CD4-positive, alpha-beta T cell (primary cell): ENCODE measurements at regions not wholly inside any gene's neighbourhood (a gene's known extent, or its start where the extent isn't known, plus 50 kb on each side); places are given as distances from the start of the nearest gene placed in this dataset.

ENCODE experiments used
- ATAC-seq: fragments of 200-7000 bp; cut with Tn5 transposase; one replicate; pipeline ENCODE4 v1.10.0; 2022; ENCODE audit warnings: mild to moderate bottlenecking; ENCODE audit not compliant: poor library complexity
- CTCF ChIA-PET: fragments of 350-600 bp; sonication (Branson Sonifier 250); formaldehyde crosslinking; loops from one replicate; lab custom pipeline; 2021; ENCODE audit warnings: antibody characterized with exemption, inconsistent platforms; lab: Charles Lee
- POLR2A ChIA-PET: fragments of 350-600 bp; sonication (Branson Sonifier 250); formaldehyde crosslinking; loops from one replicate; lab custom pipeline; 2021; ENCODE audit warnings: antibody characterized with exemption, inconsistent platforms; lab: Charles Lee
- DNase-seq, 14 experiments: peaks; one replicate each; pipeline ENCODE4 v3.0.0-alpha.2; 2013 to 2020; ENCODE audit warnings: mixed read lengths in 2 of 14
- H3K27ac ChIP-seq, 2 donors: one replicate each; pipeline versions ENCODE4 v1.5.1 to v1.7.0; 2013; ENCODE audit warnings: low read length in 2 of 2, low read depth in 1 of 2, mild to moderate bottlenecking in 1 of 2
- H3K27me3 ChIP-seq, 2 experiments: 1 replicate in 1 of 2; 2 replicates in 1 of 2; pipeline versions ENCODE4 v1.6.1 to v1.7.0; 2013; ENCODE audit warnings: low read length in 2 of 2, control low read depth in 1 of 2, mild to moderate bottlenecking in 1 of 2, moderate library complexity in 1 of 2; ENCODE audit not compliant: insufficient read depth in 2 of 2, control insufficient read depth in 1 of 2
- H3K36me3 ChIP-seq: one replicate; pipeline ENCODE4 v1.6.1; 2013; ENCODE audit warnings: low read length, control low read depth; ENCODE audit not compliant: insufficient read depth
- H3K4me1 ChIP-seq: one replicate; pipeline ENCODE4 v1.6.1; 2013; ENCODE audit warnings: low read length, control low read depth; ENCODE audit not compliant: insufficient read depth
- H3K4me3 ChIP-seq: one replicate; pipeline ENCODE4 v1.5.1; 2013; ENCODE audit warnings: mild to moderate bottlenecking, low read length, moderate library complexity
- H3K9me3 ChIP-seq, 2 experiments: 1 replicate in 1 of 2; 2 replicates in 1 of 2; pipeline versions ENCODE4 v1.6.1 to v1.7.0; 2013; ENCODE audit warnings: low read length in 2 of 2, mild to moderate bottlenecking in 2 of 2, control low read depth in 1 of 2, moderate library complexity in 1 of 2; ENCODE audit not compliant: control insufficient read depth in 1 of 2, insufficient read depth in 1 of 2
- H3K27ac Mint-ChIP-seq: one replicate; pipeline ENCODE4 v1.8.0; 2020; ENCODE audit warnings: mixed read lengths
- H3K27me3 Mint-ChIP-seq: one replicate; pipeline ENCODE4 v1.8.0; 2021; ENCODE audit warnings: mixed read lengths
- H3K36me3 Mint-ChIP-seq: one replicate; pipeline ENCODE4 v1.8.0; 2021; ENCODE audit warnings: low read depth, mixed read lengths
- H3K4me1 Mint-ChIP-seq: one replicate; pipeline ENCODE4 v1.8.0; 2021; ENCODE audit warnings: low read depth, mixed read lengths
- H3K4me3 Mint-ChIP-seq: one replicate; pipeline ENCODE4 v1.8.0; 2020; ENCODE audit warnings: mild to moderate bottlenecking, mixed read lengths
- H3K9me3 Mint-ChIP-seq: one replicate; pipeline ENCODE4 v1.8.0; 2020; ENCODE audit warnings: mixed read lengths
- intact Hi-C, 2 experiments: fragments of 100-400 bp; cut with DNase I in 1 of 2; cut with micrococcal nuclease in 1 of 2; formaldehyde crosslinking; loops; one replicate each; pipeline versions ENCODE4 v1.15.1 to v1.9.0; 2023 to 2025; cut with DNase I, micrococcal nuclease
- TF ChIP-seq, protein P1 (sequence below): fragments of 200-600 bp; IDR thresholded peaks from one replicate; pipeline ENCODE4 v1.8.0; 2022; ENCODE audit warnings: antibody characterized with exemption, mild to moderate bottlenecking

DNA sequence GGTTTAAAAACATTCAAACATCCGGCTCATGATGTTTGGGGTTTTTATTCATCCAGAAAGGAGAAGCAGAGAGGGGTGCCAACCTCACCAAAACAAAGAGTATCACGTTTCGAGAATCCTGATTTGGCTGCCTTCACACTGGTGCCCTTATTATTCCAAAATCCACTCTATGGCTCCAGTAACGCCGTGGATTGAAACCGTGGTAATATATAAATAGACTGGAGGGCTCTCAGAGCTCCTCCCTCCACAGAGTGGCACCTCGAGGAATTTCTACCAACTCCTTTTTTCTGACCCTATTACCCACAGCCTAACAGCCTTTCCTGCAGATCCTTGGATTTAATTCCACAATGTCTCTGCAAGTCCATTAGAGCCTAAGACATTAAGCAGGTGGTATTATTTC is 353.6 kb downstream of the CRPPA start:
- Histone ChIP-seq H3K9me3 (no peaks in the 10 kb centered on the region), H3K27me3 (no peaks in the 10 kb centered on the region), H3K4me3 (no peak overlapping the region), H3K36me3 (no peaks in the 10 kb centered on the region), H3K4me1 (no peaks in the 10 kb centered on the region), H3K27ac (no peak overlapping the region)
- H3K4me3 Mint-ChIP-seq, result no peak overlapping the region
- DNase-seq, result no peak
- no peaks in the 10 kb centered on the region for H3K4me1 Mint-ChIP-seq
- POLR2A ChIA-PET, result no interaction called here
- intact Hi-C loops, result no loop called here
- CTCF ChIA-PET, result interaction anchor here (0.8 kb wide), 1 partner anchor 20 kb away, joined by 3 read pairs; no protein-coding TSS in a partner anchor
- ATAC-seq, result no peak
- no peaks in the 10 kb centered on the region for H3K9me3 Mint-ChIP-seq
- TF ChIP-seq, protein P1, sequence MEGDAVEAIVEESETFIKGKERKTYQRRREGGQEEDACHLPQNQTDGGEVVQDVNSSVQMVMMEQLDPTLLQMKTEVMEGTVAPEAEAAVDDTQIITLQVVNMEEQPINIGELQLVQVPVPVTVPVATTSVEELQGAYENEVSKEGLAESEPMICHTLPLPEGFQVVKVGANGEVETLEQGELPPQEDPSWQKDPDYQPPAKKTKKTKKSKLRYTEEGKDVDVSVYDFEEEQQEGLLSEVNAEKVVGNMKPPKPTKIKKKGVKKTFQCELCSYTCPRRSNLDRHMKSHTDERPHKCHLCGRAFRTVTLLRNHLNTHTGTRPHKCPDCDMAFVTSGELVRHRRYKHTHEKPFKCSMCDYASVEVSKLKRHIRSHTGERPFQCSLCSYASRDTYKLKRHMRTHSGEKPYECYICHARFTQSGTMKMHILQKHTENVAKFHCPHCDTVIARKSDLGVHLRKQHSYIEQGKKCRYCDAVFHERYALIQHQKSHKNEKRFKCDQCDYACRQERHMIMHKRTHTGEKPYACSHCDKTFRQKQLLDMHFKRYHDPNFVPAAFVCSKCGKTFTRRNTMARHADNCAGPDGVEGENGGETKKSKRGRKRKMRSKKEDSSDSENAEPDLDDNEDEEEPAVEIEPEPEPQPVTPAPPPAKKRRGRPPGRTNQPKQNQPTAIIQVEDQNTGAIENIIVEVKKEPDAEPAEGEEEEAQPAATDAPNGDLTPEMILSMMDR, result no peak
- H3K36me3 Mint-ChIP-seq, result no peaks in the 10 kb centered on the region
- H3K27me3 Mint-ChIP-seq, result no peaks in the 10 kb centered on the region
- H3K27ac Mint-ChIP-seq, result no peak overlapping the region

DNA sequence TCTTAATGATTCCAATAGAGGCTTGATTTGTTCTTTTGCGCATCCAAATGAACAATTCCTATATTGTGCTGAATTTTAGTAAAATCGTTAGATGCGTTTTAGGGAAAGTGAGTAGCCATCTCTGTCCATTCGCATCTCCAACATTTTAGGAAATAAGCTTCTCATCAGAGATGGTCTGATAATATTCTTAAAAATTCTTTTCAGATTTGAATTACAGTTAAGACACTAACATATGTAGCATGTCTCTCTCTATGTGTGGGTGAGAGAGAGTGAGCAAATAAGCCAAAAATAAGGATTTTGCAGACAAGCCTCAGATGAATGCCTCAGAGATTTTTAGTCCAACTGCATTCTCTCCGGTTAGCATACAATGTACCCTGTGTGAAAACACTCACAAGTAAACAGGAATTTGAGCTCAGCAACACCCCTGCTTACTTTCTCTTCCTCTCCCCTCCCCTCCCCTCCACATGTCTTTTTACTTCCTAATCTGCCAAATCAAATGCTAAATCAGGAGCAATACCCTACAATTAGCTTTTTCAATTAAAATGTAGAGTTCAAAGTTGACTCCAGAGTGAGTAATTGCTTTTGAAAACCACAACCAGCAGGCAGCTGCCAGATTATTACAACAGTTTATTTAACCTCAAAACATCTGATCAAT is 354.4 kb downstream of the CRPPA start:
- Histone ChIP-seq H3K27ac (no peak overlapping the region), H3K4me3 (no peak overlapping the region), H3K4me1 (no peaks in the 10 kb centered on the region), H3K36me3 (no peaks in the 10 kb centered on the region), H3K9me3 (no peaks in the 10 kb centered on the region), H3K27me3 (no peaks in the 10 kb centered on the region)
- ChIA-PET CTCF (interaction anchor here (0.8 kb wide), 1 partner anchor 19 kb away, joined by 3 read pairs; no protein-coding TSS in a partner anchor), POLR2A (no interaction called here)
- H3K36me3 Mint-ChIP-seq, result no peaks in the 10 kb centered on the region
- H3K9me3 Mint-ChIP-seq, result no peaks in the 10 kb centered on the region
- H3K27me3 Mint-ChIP-seq, result no peaks in the 10 kb centered on the region
- no peak overlapping the region for H3K4me3 Mint-ChIP-seq
- DNase-seq (no peak), ATAC-seq (no peak)
- no peak overlapping the region for H3K27ac Mint-ChIP-seq
- peaks cover 6% of the 10 kb centered on the region for H3K4me1 Mint-ChIP-seq
- intact Hi-C loops, result no loop called here
- TF ChIP-seq, protein P1, result no peak

DNA sequence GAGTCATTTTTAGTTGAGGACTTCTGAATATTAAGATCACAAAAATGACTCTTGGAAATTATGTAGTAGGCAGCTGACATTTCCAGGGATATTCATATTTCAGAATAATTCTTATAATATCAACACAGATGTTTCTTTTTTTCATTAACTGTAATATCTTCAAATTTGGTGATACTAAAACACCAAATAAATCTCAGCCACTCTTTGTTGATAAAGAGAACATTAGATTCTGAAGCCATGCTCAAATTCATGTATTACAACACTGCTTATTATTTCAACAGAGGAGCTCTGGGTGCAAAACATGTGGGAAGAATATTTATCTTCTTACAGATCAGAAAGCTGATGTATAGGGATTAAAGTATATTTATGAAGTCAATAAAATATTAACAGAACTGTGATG is 355.4 kb downstream of the CRPPA start:
- Mint-ChIP-seq H3K27ac (no peak overlapping the region), H3K9me3 (no peaks in the 10 kb centered on the region), H3K4me3 (no peak overlapping the region), H3K4me1 (peaks cover 6% of the 10 kb centered on the region), H3K27me3 (no peaks in the 10 kb centered on the region), H3K36me3 (no peaks in the 10 kb centered on the region)
- Histone ChIP-seq H3K36me3 (no peaks in the 10 kb centered on the region), H3K27me3 (no peaks in the 10 kb centered on the region), H3K27ac (no peak overlapping the region), H3K4me1 (no peaks in the 10 kb centered on the region), H3K9me3 (no peaks in the 10 kb centered on the region), H3K4me3 (no peak overlapping the region)
- TF ChIP-seq, protein P1, result no peak
- ATAC-seq (no peak), DNase-seq (no peak)
- POLR2A ChIA-PET, result no interaction called here
- intact Hi-C loops, result no loop called here
- CTCF ChIA-PET, result no interaction called here
